Activated CD4-positive, alpha-beta T cell treated with anti-CD3 and anti-CD28 coated beads for 4 hours (primary cell): ENCODE measurements at regions not wholly inside any gene's neighbourhood (a gene's known extent, or its start where the extent isn't known, plus 50 kb on each side); places are given as distances from the start of the nearest gene placed in this dataset.
A peak's percentile ranks its signal among the peaks of the same experiment; 100 is the strongest.
"Not testable (repeated sequence)": the region's sequence is repeated elsewhere in the genome, so short reads cannot be mapped to it uniquely, and the experiment has no call there.

Experiments used
- DNase-seq, 2 donors: peaks; one replicate each; pipeline ENCODE4 v3.0.0-alpha.2; 2020

- no peak for DNase-seq
Measured at GRCh38 chr11:134612140-134613030, 200.3 kb upstream of the B3GAT1 start.

- no peak for DNase-seq
Measured at GRCh38 chr11:134611537-134611936, 199.5 kb upstream of the B3GAT1 start.

- no peak for DNase-seq
Measured at GRCh38 chr11:134610116-134610910, 198.3 kb upstream of the B3GAT1 start.

GRCh38 chr11:134609361-134610115 lies 197.5 kb upstream of the B3GAT1 start:
- DNase-seq: no peak

DNA sequence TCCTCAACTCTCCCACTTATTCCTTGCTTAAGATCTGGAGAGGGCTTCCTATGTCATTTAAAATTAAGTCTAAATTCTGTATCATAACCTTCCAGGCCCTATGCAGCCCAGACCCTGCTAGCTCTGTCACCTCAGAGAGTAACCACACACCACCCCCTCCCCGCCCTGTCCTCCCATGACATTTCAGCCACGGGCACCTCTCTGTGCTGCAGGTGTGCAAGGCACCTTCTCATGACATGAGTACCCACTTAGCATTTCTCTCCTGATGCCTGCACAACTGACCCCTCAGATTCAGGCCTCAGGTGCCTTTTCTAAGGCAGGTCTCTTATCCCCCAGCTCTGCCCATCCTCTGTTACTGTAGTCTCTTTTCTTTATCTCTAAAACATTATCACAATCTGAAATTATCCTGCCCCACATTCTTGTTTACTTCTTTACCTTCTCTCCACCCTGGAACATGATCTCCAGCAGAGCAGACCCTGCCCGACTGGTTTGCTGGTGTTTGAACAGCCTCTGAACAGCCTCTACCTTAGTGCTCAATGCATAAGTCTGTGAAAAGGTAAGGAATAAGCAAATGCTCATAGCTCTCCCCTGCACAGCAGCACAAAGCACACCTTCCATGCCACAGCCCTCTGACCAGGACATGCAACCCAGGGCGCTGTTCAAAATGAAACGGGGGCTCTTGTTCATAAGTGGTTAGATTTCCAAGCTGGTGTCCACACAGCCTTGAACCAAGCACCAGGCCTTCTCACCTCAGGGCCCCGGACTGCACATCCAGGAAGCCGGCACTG lies 196.1 kb upstream of the B3GAT1 start:
- no peak for DNase-seq

GRCh38 chr11:134606251-134606650 lies 194.2 kb upstream of the B3GAT1 start:
- DNase-seq: no peak

DNA sequence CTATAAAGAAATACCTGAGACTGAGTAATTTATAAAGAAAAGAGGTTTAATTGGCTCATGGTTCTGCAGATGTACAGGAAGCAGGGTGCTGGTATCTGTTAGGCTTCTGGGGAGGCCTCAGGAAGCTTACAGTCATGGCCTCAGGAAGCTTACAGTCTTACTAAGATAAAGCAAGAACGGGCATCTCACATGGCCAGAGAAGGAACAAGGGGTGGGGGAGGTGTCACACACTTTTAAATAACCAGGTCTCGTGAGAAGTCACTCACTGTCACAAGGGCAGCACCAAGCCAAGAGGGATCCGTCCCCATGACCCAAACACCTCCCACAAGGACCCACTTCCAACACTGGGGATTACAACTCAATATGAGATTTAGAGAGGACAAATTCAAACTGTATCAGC lies 192.8 kb upstream of the B3GAT1 start:
- no peak for DNase-seq

DNA sequence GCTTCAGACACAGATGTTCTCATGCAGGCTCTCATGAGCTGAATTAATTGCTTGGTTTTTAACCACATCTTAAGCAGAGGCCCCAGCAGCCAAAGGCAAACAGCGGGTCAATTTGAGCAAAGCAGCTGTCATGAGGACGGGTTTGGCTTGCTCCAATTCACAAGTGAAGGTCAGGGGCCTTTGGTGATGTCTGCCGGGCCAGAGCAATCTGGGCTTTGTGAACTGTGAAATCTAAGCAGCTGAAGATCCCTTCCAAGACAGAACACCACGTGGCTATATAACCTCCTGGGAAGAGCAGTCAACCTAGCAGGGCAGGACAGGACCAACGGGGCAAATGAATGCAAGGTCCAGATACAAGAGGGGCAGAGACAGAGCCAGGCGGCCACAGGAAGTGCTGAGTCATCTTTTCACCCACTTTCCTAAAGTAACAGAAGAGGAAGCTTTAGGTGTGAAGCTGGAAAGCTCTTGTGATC lies 187.3 kb upstream of the B3GAT1 start:
- DNase-seq: no peak

GRCh38 chr11:134598368-134598767 lies 186.3 kb upstream of the B3GAT1 start:
- DNase-seq: no peak

DNA sequence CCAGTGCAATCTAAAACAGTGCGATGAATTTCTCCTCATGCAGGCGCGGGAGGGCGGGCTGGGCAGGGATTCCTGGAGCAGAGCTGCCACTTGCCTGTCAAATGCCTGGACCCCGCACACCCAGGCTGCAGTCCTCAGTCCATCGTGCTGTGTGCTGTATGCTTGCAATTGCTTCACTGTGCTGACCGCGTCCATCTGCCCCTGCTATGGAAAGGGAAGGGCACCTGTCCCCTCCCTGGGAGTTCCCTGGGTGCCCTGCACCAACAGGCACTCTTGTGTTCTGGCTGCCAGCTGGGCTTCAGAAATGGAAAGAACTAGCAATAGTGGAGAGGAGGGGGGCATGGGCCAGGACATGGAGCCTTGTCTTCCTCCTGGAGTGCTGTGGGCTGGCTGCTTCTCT lies 185.4 kb upstream of the B3GAT1 start:
- no peak for DNase-seq

DNA sequence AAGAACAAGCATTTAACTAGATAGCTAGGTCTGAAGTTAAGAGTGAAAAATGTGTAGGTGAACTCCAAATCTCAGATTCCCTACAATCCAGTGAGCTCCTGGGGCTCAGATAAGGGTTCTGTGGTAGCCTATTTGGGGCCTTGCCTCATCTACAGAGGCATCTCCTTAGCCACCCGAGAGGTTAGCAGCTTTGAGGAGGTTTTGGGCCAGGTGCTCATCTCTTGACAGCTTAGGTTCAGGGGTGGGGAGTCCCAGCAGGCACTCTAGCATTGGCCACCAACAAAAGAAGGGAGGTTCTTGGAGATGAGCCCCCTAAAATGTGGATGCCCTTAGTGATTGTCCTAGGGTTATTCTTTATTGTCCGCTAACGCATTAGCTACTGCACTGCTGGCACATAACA lies 184.4 kb upstream of the B3GAT1 start:
- no peak for DNase-seq

DNA sequence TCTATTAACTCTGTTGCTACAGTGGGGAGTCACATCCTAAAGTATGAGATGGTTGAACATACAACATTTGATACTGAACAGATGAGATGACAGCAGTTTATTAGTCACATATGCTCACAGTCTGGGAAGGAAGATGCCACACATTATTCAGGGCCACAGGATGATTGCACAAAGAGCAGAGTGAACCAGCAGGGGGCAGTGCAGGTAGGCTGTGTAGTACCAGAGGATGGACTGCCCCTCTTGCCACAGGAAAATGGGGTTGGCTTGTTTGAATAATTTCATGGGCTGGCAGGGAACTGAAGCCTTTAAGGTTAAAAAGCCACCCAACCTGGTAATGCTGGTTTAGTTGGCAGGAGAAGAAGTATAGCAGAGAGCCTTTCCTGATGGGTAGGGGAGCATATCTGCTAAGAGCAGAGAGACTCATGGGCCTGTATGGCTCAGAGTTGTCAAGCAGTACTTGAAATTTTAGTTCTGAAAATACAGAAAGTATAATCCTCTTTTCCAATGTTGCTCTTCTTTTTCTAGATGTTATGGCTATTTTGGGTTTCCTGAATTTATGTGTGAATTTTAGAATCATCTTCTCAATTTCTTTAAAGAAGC lies 180.4 kb upstream of the B3GAT1 start:
- DNase-seq: peak; percentile 8 to 28

GRCh38 chr11:134591338-134591737 lies 179.3 kb upstream of the B3GAT1 start:
- DNase-seq: no peak

- DNase-seq: no peak
Measured at GRCh38 chr11:134589129-134589528, 177.1 kb upstream of the B3GAT1 start.

DNA sequence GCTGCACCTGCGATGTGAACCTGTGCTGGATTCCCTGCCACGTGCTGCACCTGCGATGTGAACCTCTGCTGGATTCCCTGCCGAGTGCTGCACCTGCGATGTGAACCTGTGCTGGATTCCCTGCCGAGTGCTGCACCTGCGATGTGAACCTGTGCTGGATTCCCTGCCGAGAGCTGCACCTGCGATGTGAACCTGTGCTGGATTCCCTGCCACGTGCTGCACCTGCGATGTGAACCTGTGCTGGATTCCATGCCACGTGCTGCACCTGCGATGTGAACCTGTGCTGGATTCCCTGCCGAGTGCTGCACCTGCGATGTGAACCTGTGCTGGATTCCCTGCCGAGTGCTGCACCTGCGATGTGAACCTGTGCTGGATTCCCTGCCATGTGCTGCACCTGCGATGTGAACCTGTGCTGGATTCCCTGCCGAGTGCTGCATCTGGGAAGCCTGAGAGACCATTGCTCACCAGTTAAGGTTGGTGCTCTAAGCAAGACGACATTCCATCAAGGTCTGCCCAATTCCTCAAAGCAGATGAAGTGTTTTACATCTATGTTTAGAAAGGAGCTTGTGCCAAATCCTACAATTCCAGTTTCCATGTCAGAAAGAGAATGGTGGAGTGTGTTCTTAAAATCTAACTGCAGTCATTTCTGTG lies 176.5 kb upstream of the B3GAT1 start:
- DNase-seq: not testable (repeated sequence)

DNA sequence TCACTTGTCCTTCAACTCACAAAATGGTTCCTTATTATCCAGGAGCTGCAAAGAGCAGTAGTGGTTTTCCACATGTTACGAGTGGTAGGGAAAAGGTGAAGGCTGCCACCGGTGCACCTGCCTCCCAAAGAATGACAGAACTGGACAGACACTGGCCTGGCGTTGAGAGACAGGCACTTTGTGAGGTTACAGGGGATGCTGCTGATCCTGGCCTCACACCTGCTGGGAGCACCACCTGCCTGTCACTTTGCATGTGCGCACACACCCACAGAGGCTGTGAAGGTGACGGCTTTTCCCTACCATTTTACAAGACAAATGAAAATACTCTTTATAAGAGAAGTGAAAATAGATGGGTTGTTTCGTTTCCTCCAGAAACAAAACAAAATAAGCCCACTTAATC lies 175.3 kb upstream of the B3GAT1 start:
- DNase-seq: no peak

GRCh38 chr11:134586726-134587125 lies 174.7 kb upstream of the B3GAT1 start:
- no peak for DNase-seq

DNA sequence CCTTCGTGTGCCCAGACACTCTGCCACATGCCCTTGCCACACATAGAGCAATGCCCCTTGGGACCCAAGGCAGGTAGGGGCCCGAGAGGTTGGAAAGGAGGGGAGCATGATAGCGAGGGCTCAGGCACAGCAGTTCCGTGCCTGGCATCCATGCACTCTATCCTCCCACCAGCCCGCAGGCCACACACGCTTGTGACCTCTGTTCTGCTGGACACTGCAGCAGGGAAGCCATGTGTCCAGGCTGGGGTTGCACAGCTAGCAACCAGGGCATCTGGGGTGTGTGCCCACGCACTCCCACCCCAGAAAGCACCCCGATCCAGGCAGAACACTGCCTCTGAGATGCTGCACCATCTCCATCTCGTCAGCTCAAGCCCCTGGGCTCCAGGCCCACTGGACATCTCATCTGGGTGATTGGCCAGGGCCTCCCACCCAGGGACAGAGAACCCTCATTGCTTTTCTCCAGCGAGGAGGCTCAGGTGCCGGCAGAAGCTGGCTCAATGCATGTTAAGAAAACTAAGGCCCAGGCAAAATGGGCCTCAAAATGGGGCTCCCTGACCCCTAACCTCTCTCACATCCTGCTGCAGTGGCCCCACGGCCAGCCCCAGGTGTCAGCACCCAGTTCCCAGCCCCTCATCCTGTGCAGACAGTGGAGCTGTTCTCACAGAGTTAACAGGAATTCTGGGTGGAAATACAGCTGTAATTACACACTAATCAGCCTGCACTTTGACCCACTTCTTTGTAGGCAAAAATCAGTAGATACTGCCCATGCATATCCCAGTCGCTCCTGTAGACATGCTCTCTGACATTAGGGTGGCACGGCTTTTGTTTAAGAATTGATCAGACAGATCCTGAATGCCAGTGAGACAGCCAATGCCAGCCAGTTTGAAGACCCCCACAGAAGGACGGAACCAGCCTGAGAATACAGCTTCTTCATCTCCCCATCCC lies 173.9 kb upstream of the B3GAT1 start:
- DNase-seq: no peak

GRCh38 chr11:134584706-134585445 lies 172.8 kb upstream of the B3GAT1 start:
- DNase-seq: no peak
